ENCODE measurements at regions not wholly inside any gene's neighbourhood (a gene's known extent, or its start where the extent isn't known, plus 50 kb on each side); places are given as distances from the start of the nearest gene placed in this dataset.
"Not testable (repeated sequence)": the region's sequence is repeated elsewhere in the genome, so short reads cannot be mapped to it uniquely, and the experiment has no call there.

GRCh38 chr9:109986521-109986991, 206.6 kb downstream of the PALM2AKAP2 start:
- DNase-seq, result no peak

GRCh38 chr9:109989296-109989695, 209.3 kb downstream of the PALM2AKAP2 start:
- DNase-seq, result no peak

- no peak for DNase-seq
These were observed 210.5 kb downstream of the PALM2AKAP2 start for GRCh38 chr9:109990541-109990940.

GRCh38 chr9:109992293-109992692, 212.3 kb downstream of the PALM2AKAP2 start:
- no peak for DNase-seq

GRCh38 chr9:109993250-109993978, 213.4 kb downstream of the PALM2AKAP2 start:
- DNase-seq, result no peak

GRCh38 chr9:109994141-109994540, 213.8 kb downstream of the C9orf152 start:
- DNase-seq, result no peak

GRCh38 chr9:109996936-109997580, 210.9 kb downstream of the C9orf152 start:
- DNase-seq, result no peak

- DNase-seq, result no peak
These were observed 210.3 kb downstream of the C9orf152 start for GRCh38 chr9:109997682-109998081.

GRCh38 chr9:110005521-110005920, 202.4 kb downstream of the C9orf152 start:
- DNase-seq, result not testable (repeated sequence)

GRCh38 chr9:110006657-110007056, 201.3 kb downstream of the C9orf152 start:
- no peak for DNase-seq

GRCh38 chr9:110007477-110008270, 200.3 kb downstream of the C9orf152 start:
- no peak for DNase-seq

- DNase-seq, result no peak
These were observed 199.3 kb downstream of the C9orf152 start for GRCh38 chr9:110008663-110009062.

- DNase-seq, result no peak
These were observed 196.2 kb downstream of the C9orf152 start for GRCh38 chr9:110011628-110012320.

GRCh38 chr9:110013064-110013463, 194.9 kb downstream of the C9orf152 start:
- no peak for DNase-seq

GRCh38 chr9:110015759-110016158, 192.2 kb downstream of the C9orf152 start:
- DNase-seq, result no peak

GRCh38 chr9:110016340-110016739, 191.6 kb downstream of the C9orf152 start:
- DNase-seq, result no peak

GRCh38 chr9:110020216-110020615, 187.7 kb downstream of the C9orf152 start:
- DNase-seq, result not testable (repeated sequence)

- no peak for DNase-seq
These were observed 186.1 kb downstream of the C9orf152 start for GRCh38 chr9:110021891-110022290.

GRCh38 chr9:110023221-110023620, 184.7 kb downstream of the C9orf152 start:
- not testable (repeated sequence) for DNase-seq

GRCh38 chr9:110025551-110026170, 182.3 kb downstream of the C9orf152 start:
- DNase-seq, result no peak

- no peak for DNase-seq
These were observed 180.3 kb downstream of the C9orf152 start for GRCh38 chr9:110027671-110028081.

GRCh38 chr9:110028271-110028670, 179.7 kb downstream of the C9orf152 start:
- DNase-seq, result no peak
